Thyroid gland (tissue), 4 donors: ENCODE measurements at regions not wholly inside any gene's neighbourhood (a gene's known extent, or its start where the extent isn't known, plus 50 kb on each side); places are given as distances from the start of the nearest gene placed in this dataset.

Source experiments
- DNase-seq, 2 donors: peaks; one replicate each; pipeline ENCODE4 v3.0.0-alpha.2; 2019
- H3K27ac ChIP-seq, 3 donors: fragments of 200-600 bp; sonication (generic); 1 replicate in 2 of 3; 2 replicates in 1 of 3; pipeline ENCODE4 v1.5.1; 2016 to 2019; ENCODE audit warnings: mild to moderate bottlenecking in 1 of 3, moderate library complexity in 1 of 3
- H3K27me3 ChIP-seq: fragments of 200-600 bp; sonication (generic); one replicate; pipeline ENCODE4 v1.5.1; 2019
- H3K36me3 ChIP-seq, 2 donors: fragments of 200-600 bp; sonication (generic); one replicate each; pipeline ENCODE4 v1.5.1; 2016 to 2019
- H3K4me1 ChIP-seq, 2 donors: fragments of 200-600 bp; sonication (generic); one replicate each; pipeline ENCODE4 v1.5.1; 2017 to 2019
- H3K4me3 ChIP-seq, 3 donors: fragments of 200-600 bp; sonication (generic); replicated peaks in 1 of 3; 1 replicate in 2 of 3; 2 replicates in 1 of 3; pipeline ENCODE4 v1.5.1; 2016; ENCODE audit warnings: mild to moderate bottlenecking in 1 of 3
- H3K9me3 ChIP-seq: fragments of 200-600 bp; sonication (generic); one replicate; pipeline ENCODE4 v1.5.1; 2017
- POLR2A ChIP-seq, 2 donors: fragments of 450-650 bp; IDR thresholded peaks; one replicate each; pipeline ENCODE4 v1.6.1; 2017; ENCODE audit warnings: antibody characterized with exemption in 2 of 2, mild to moderate bottlenecking in 2 of 2, moderate library complexity in 1 of 2
- WGBS, 2 donors: methylation state at CpG; one replicate each; pipeline ENCODE4 v1.1.5; 2017; 5-methylcytosine and 5-hydroxymethylcytosine counted together
- intact Hi-C: fragments of 100-400 bp; cut with DNase I; formaldehyde crosslinking; loops from one replicate; pipeline ENCODE4 v1.15.1; 2023
- TF ChIP-seq, protein P1 (sequence below), 6 experiments: fragments of 200-600 bp in 3 of 6; fragments of 450-650 bp in 3 of 6; sonication (generic) in 3 of 6; IDR thresholded peaks; one replicate each; pipeline ENCODE4 v1.5.1; 2016 to 2019; ENCODE audit warnings: antibody characterized with exemption in 6 of 6, mild to moderate bottlenecking in 2 of 6, inconsistent platforms in 1 of 6, moderate library complexity in 1 of 6

DNA sequence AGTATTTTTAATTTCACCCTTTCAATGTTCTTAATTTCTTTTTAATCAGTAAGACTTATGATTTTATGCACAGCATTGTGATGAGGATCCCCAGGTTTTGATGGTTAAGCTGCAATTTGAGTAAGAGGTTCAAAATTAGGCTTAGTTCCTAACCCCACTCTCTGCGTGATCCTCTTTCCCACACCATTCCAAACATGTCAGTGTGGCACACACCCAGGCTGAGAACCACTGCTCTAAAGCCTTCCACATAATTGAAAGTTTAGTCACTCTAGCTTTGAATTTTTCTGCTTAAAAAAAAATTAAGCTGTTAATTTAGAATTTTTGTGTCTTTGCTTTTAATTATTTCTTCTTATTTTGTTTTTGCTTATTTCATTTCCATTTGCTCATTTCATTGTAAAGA is 68.8 kb upstream of the SLC7A11 start:
- Histone ChIP-seq H3K4me3 (no peak overlapping the region), H3K36me3 (no peaks in the 10 kb centered on the region), H3K27me3 (no peaks in the 10 kb centered on the region), H3K27ac (no peak overlapping the region), H3K9me3 (no peaks in the 10 kb centered on the region), H3K4me1 (no peaks in the 10 kb centered on the region)
- no peak for TF ChIP-seq POLR2A (IDR thresholded peaks at IDR 0.05)
- TF ChIP-seq, protein P1, sequence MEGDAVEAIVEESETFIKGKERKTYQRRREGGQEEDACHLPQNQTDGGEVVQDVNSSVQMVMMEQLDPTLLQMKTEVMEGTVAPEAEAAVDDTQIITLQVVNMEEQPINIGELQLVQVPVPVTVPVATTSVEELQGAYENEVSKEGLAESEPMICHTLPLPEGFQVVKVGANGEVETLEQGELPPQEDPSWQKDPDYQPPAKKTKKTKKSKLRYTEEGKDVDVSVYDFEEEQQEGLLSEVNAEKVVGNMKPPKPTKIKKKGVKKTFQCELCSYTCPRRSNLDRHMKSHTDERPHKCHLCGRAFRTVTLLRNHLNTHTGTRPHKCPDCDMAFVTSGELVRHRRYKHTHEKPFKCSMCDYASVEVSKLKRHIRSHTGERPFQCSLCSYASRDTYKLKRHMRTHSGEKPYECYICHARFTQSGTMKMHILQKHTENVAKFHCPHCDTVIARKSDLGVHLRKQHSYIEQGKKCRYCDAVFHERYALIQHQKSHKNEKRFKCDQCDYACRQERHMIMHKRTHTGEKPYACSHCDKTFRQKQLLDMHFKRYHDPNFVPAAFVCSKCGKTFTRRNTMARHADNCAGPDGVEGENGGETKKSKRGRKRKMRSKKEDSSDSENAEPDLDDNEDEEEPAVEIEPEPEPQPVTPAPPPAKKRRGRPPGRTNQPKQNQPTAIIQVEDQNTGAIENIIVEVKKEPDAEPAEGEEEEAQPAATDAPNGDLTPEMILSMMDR (IDR thresholded peaks at IDR 0.05), result no peak
- 87 to 92% methylated on average over 1 of the region's 1 CpG for WGBS, 2 donors
- intact Hi-C loops, result no loop called here
- no peak for DNase-seq

DNA sequence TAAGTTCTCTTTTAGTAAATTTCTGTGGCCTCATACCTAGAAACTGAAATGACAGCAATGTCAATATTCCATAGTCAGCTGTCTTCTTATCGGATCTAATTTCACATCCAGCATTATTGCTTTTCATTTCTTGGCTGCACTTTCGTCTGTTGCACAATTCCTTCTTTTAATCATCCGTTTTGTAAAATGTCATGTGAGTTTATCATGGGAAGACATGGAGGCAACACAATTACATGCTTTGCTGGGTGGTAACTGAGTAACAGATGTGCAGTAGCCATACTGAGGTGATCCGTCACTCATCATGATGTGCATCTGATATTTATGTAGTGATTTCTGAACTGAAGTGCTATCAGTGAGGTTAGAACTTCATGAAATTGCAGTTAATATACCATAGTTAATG is 68.3 kb upstream of the SLC7A11 start:
- H3K36me3 ChIP-seq, result no peaks in the 10 kb centered on the region
- no peaks in the 10 kb centered on the region for H3K27me3 ChIP-seq
- 77 to 91% methylated on average over 4 of the region's 4 CpGs for WGBS, 2 donors
- H3K9me3 ChIP-seq, result no peaks in the 10 kb centered on the region
- H3K4me3 ChIP-seq, result no peak overlapping the region
- H3K27ac ChIP-seq, result no peak overlapping the region
- H3K4me1 ChIP-seq, result no peaks in the 10 kb centered on the region
- TF ChIP-seq, protein P1 (IDR thresholded peaks at IDR 0.05), result no peak
- TF ChIP-seq POLR2A (IDR thresholded peaks at IDR 0.05), result no peak
- intact Hi-C loops, result no loop called here
- DNase-seq, result no peak

DNA sequence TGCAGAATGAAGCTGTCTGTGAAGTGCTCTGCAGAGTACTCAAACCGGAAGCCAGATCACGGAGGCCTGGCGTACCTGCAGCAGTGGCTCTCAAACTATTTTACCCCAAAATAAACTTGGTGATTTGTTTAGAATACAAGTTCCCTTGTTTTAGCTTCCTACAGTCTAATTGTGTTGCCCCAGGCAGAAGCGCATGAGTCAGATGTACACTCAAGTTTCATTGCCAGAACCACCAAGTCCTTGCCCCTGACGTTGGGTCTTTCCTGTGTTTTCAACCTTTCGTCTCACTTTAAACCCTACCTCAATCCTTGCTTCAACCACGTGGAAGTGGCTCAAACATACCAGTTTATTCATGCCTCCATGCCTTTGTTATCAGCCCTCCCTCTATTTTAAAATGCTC is 66.2 kb upstream of the SLC7A11 start:
- Histone ChIP-seq H3K9me3 (no peaks in the 10 kb centered on the region), H3K27ac (no peak overlapping the region), H3K4me3 (no peak overlapping the region), H3K27me3 (no peaks in the 10 kb centered on the region), H3K36me3 (no peaks in the 10 kb centered on the region), H3K4me1 (no peaks in the 10 kb centered on the region)
- peak in 1 of 2 donors; percentile 9 for DNase-seq
- TF ChIP-seq, protein P1 (IDR thresholded peaks at IDR 0.05), result no peak
- no peak for TF ChIP-seq POLR2A (IDR thresholded peaks at IDR 0.05)
- intact Hi-C loops, result no loop called here
- WGBS, 2 donors, result 39 to 43% methylated on average over 7 of the region's 7 CpGs

DNA sequence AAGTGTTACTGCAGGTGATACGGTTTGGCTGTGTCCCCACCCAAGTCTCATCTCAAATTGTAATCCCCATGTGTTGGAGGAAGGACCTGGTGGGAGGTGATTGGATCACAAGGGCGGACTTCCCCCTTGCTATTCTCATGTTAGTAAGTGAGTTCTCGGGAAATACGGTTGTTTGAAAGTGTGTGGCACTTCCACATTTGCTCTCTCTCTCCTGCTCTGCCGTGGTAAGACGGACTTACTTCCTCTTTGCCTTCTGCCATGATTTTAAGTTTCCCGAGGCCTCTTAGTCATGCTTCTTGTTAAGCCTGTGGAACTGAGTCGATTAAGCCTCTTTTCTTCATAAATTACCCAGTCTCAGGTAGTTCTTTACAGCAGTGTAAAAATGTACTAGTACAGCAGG is 65.2 kb upstream of the SLC7A11 start:
- Histone ChIP-seq H3K27ac (no peak overlapping the region), H3K4me3 (no peak overlapping the region), H3K36me3 (no peaks in the 10 kb centered on the region), H3K4me1 (no peaks in the 10 kb centered on the region), H3K27me3 (no peaks in the 10 kb centered on the region), H3K9me3 (no peaks in the 10 kb centered on the region)
- DNase-seq, result no peak
- TF ChIP-seq POLR2A (IDR thresholded peaks at IDR 0.05), result no peak
- TF ChIP-seq, protein P1 (IDR thresholded peaks at IDR 0.05), result no peak
- intact Hi-C loops, result no loop called here
- 84 to 86% methylated on average over 8 of the region's 8 CpGs for WGBS, 2 donors

DNA sequence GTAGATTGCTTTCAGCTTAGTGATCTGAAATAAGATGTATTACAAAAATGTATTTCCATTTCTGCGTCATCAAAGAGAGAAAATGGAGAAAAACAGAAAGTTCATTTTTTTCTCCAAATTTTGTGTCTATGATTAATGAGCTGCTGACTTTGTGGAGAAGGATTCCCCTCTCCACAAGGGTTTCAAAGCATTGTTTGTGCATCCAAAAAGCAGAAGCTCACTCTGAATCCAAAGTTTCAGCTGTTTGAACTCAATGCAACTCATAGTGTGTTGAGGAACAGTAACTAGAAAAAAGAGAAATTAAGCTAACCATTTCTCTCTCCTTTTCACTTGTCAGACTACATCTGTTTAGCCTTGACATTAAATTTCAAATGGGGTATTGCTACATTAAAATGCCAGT is 62.9 kb upstream of the SLC7A11 start:
- Histone ChIP-seq H3K36me3 (no peaks in the 10 kb centered on the region), H3K4me1 (peaks cover 7 to 13% of the 10 kb centered on the region in 2 donors), H3K4me3 (no peak overlapping the region), H3K9me3 (no peaks in the 10 kb centered on the region), H3K27me3 (no peaks in the 10 kb centered on the region), H3K27ac (no peak overlapping the region)
- WGBS, 2 donors, result 90 to 96% methylated on average over 1 of the region's 1 CpG
- intact Hi-C loops, result no loop called here
- DNase-seq, result no peak
- TF ChIP-seq POLR2A (IDR thresholded peaks at IDR 0.05), result no peak
- TF ChIP-seq, protein P1 (IDR thresholded peaks at IDR 0.05), result no peak
